GM12892 (cell line): ENCODE measurements at regions not wholly inside any gene's neighbourhood (a gene's known extent, or its start where the extent isn't known, plus 50 kb on each side); places are given as distances from the start of the nearest gene placed in this dataset.

Experiments
- POLR2A ChIP-seq: IDR thresholded peaks from 2 replicates; pipeline ENCODE4 v1.6.1; 2011; ENCODE audit warnings: low read depth, low read length, control low read depth
- POLR2AphosphoS5 ChIP-seq: IDR thresholded peaks from 2 replicates; pipeline ENCODE4 v1.6.1; 2011; ENCODE audit warnings: low read depth, low read length, control low read depth

DNA sequence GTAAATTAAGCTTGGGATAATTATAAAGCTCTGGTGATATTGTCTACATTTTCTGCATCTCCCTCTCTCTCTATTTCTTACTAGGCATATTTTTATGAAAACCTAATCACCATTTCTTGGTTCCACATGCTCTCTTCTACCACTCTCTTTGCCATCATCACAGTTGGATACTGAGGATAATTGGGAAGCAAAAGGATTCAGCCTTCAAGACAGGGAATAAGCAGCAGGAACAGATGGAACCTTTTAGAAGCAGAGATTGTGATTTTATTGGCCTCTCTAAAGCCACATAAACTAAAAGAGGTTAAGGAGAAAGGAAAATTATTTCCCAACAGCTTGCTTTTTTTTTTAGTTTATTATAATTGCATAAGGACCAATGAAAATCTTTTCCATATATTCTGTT, 226.3 kb upstream of the SPHKAP start:
- no peak for TF ChIP-seq POLR2AphosphoS5
- no peak for TF ChIP-seq POLR2A
